ENCODE measurements at regions not wholly inside any gene's neighbourhood (a gene's known extent, or its start where the extent isn't known, plus 50 kb on each side); places are given as distances from the start of the nearest gene placed in this dataset.

DNA sequence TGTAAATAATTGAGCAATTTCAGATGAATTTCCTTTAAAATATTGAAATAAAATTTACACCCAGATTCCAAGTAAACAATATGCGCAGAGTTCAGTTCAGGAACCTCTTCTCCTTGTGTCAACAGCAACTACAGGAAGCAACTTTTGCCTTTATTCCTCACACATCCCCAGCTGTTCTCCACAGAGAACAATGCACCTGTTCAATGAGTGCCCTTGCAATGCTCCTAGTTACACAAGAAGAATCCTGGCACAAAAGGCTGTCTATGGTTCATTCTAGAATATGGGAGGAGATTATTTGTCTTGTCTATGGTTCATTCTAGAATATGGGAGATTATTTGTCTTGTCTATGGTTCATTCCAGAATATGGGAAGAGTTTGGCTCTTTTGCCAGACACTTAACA is 454.9 kb downstream of the BTBD3 start:
- H3K4me3 ChIP-seq (ENCODE audit: low read length in 2 of 2): no peak overlapping the region
- 88 to 97% methylated on average over 1 of the region's 1 CpG for WGBS, 2 donors
- H3K27ac ChIP-seq (ENCODE audit: low read depth in 1 of 2, low read length in 2 of 2): no peak overlapping the region
- DNase-seq (no peak), ATAC-seq (ENCODE audit: low FRiP score) (no peak)
- H3K9me3 ChIP-seq (ENCODE audit: control insufficient read depth, low read length): no peaks in the 10 kb centered on the region
- no peaks in the 10 kb centered on the region for H3K36me3 ChIP-seq (ENCODE audit: control insufficient read depth in 1 of 2, insufficient read depth in 2 of 2, low read length in 1 of 2)
- intact Hi-C loops (cut with DNase I): no loop called here
- H3K27me3 ChIP-seq (ENCODE audit: control insufficient read depth in 1 of 2, insufficient read depth in 2 of 2, low read length in 1 of 2): no peaks in the 10 kb centered on the region
- H3K4me1 ChIP-seq (ENCODE audit: control insufficient read depth in 1 of 2, insufficient read depth in 2 of 2, low read length in 2 of 2): no peaks in the 10 kb centered on the region

DNA sequence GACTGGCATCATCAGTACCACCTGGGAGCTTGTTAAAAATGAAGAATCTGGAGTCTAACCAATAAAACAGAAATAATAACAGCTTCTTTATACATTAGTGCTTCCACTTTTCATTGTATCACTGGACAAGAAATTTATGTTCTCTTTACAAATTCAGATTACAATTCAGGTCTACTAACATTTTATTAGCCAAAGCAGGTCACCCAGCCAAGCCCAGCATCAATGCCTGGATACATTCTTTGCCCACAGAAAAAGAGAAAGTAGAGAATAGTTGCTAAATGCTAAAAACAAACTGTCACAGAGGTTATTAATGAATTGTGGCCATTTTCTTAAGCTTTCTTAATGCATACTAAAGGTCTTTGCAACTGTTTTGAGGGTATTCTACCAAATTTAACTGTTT is 458.3 kb downstream of the BTBD3 start:
- no peaks in the 10 kb centered on the region for H3K36me3 ChIP-seq (ENCODE audit: control insufficient read depth in 1 of 2, insufficient read depth in 2 of 2, low read length in 1 of 2)
- H3K27me3 ChIP-seq (ENCODE audit: control insufficient read depth in 1 of 2, insufficient read depth in 2 of 2, low read length in 1 of 2): no peaks in the 10 kb centered on the region
- H3K27ac ChIP-seq (ENCODE audit: low read depth in 1 of 2, low read length in 2 of 2): no peak overlapping the region
- no peak for DNase-seq
- intact Hi-C loops (cut with DNase I): no loop called here
- H3K4me3 ChIP-seq (ENCODE audit: low read length in 2 of 2): no peak overlapping the region
- no peaks in the 10 kb centered on the region for H3K9me3 ChIP-seq (ENCODE audit: control insufficient read depth, low read length)
- ATAC-seq (ENCODE audit: low FRiP score): no peak
- no peaks in the 10 kb centered on the region for H3K4me1 ChIP-seq (ENCODE audit: control insufficient read depth in 1 of 2, insufficient read depth in 2 of 2, low read length in 2 of 2)

DNA sequence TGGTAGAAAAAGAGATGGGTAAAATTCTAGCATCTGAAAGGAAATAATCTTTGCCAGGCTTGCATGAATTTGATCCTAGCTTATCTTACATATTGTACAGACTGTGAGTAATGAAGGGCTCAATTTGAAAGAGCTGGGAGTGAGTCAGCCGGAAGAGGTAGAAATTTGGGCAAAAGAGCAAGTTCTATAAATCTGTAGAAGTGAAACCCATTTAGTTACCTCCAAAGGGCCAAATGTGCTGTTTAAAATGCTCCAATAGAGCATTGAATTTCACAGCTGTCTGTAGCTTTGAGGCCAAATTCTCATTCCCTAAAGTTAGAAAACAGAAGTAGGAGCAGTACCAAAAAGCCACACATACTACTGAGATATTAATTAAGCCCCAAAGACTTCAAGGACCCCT is 466.1 kb downstream of the BTBD3 start:
- no peaks in the 10 kb centered on the region for H3K27me3 ChIP-seq (ENCODE audit: control insufficient read depth in 1 of 2, insufficient read depth in 2 of 2, low read length in 1 of 2)
- H3K36me3 ChIP-seq (ENCODE audit: control insufficient read depth in 1 of 2, insufficient read depth in 2 of 2, low read length in 1 of 2): no peaks in the 10 kb centered on the region
- H3K27ac ChIP-seq (ENCODE audit: low read depth in 1 of 2, low read length in 2 of 2): no peak overlapping the region
- DNase-seq: no peak
- intact Hi-C loops (cut with DNase I): no loop called here
- H3K4me1 ChIP-seq (ENCODE audit: control insufficient read depth in 1 of 2, insufficient read depth in 2 of 2, low read length in 2 of 2): no peaks in the 10 kb centered on the region
- H3K4me3 ChIP-seq (ENCODE audit: low read length in 2 of 2): no peak overlapping the region
- no peak for ATAC-seq (ENCODE audit: low FRiP score)
- 38 to 47% methylated on average over 1 of the region's 1 CpG for WGBS, 2 donors
- H3K9me3 ChIP-seq (ENCODE audit: control insufficient read depth, low read length): no peaks in the 10 kb centered on the region

DNA sequence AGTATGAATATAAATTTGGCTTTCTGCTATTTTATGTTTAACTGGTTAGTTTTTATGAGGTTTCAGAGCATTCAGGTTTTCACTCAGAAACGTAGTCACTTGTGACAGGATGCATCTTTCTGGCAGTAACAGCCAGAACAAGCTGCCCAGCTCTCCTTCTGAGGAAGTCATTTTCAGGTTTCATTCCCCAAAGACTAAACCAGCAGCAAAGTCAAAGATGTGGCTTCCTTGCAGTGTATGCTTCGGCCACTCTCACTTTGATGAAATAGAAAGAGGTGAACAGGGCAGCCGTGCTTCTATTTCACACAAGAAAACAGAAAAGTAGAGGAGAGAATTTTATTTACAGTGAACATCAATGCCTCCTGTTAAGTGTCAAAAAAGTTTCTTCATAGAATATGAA is 469.1 kb downstream of the BTBD3 start:
- H3K9me3 ChIP-seq (ENCODE audit: control insufficient read depth, low read length): no peaks in the 10 kb centered on the region
- H3K36me3 ChIP-seq (ENCODE audit: control insufficient read depth in 1 of 2, insufficient read depth in 2 of 2, low read length in 1 of 2): no peaks in the 10 kb centered on the region
- WGBS, 2 donors: 71 to 78% methylated on average over 3 of the region's 3 CpGs
- no peak for DNase-seq
- intact Hi-C loops (cut with DNase I): no loop called here
- H3K27ac ChIP-seq (ENCODE audit: low read depth in 1 of 2, low read length in 2 of 2): no peak overlapping the region
- H3K4me1 ChIP-seq (ENCODE audit: control insufficient read depth in 1 of 2, insufficient read depth in 2 of 2, low read length in 2 of 2): no peaks in the 10 kb centered on the region
- no peak for ATAC-seq (ENCODE audit: low FRiP score)
- no peak overlapping the region for H3K4me3 ChIP-seq (ENCODE audit: low read length in 2 of 2)
- H3K27me3 ChIP-seq (ENCODE audit: control insufficient read depth in 1 of 2, insufficient read depth in 2 of 2, low read length in 1 of 2): no peaks in the 10 kb centered on the region

DNA sequence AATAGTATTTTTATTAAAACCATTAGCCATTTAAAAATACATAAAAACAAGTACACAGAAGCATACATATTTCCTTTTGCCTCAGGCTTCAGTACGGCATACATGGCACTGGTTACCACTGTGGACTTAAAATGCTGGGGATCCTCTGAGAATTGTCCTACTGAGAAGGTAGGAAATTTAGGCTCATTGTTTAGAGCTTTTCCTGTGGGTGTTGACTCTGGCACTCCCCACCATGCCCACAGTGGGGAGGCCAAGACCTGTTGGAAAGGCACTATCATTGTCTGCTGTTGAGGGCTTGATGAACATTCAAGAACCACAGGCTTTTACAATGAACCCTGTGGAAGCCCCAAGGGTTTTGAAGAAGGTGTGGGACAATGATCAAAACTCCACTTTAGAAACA is 473.4 kb downstream of the BTBD3 start:
- 77 to 86% methylated on average over 1 of the region's 1 CpG for WGBS, 2 donors
- intact Hi-C loops (cut with DNase I): no loop called here
- H3K4me3 ChIP-seq (ENCODE audit: low read length in 2 of 2): no peak overlapping the region
- H3K4me1 ChIP-seq (ENCODE audit: control insufficient read depth in 1 of 2, insufficient read depth in 2 of 2, low read length in 2 of 2): no peaks in the 10 kb centered on the region
- H3K27ac ChIP-seq (ENCODE audit: low read depth in 1 of 2, low read length in 2 of 2): no peak overlapping the region
- ATAC-seq (ENCODE audit: low FRiP score): no peak
- H3K9me3 ChIP-seq (ENCODE audit: control insufficient read depth, low read length): peaks cover 1% of the 10 kb centered on the region
- no peaks in the 10 kb centered on the region for H3K36me3 ChIP-seq (ENCODE audit: control insufficient read depth in 1 of 2, insufficient read depth in 2 of 2, low read length in 1 of 2)
- DNase-seq: no peak
- H3K27me3 ChIP-seq (ENCODE audit: control insufficient read depth in 1 of 2, insufficient read depth in 2 of 2, low read length in 1 of 2): no peaks in the 10 kb centered on the region

DNA sequence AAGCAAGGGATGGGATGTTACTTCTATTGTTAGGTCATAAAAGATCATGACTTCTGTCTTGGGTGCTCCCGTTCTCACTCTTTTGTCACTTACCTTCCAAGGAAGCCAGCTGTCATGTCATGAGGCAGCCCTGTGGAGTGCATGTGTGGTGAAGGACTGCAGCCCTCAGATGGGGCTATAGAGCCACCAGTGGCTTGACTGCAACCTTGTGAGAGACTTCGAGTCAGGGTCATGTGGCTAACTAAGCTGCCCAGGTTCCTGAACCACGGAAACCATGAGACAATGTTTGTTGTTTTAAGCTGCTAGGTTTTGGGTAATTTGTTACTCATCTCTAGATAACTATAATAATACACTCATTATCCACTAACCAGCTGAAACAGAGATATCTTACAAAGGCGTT is 477.1 kb downstream of the BTBD3 start:
- WGBS, 2 donors: 69% methylated on average over 4 of the region's 4 CpGs
- intact Hi-C loops (cut with DNase I): no loop called here
- no peak for ATAC-seq (ENCODE audit: low FRiP score)

DNA sequence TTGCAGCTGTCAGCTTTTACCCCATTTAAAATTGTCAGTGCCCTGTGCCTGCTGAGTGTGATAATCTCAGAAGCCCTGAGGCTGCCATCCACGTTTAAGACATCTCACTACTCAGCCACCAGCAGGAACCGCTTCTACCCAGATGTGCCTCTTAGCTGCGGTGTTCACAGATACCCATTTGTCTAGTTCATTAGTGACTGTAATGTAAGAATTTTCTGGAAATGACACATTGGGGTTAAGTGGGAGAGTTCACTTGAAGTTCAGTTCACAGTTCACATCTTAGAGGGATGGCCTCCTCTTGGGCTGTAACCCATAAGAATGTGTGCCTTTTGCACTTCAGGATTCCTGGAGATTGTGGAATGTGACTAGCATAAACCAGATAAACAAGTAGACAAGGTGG is 477.7 kb downstream of the BTBD3 start:
- WGBS, 2 donors: 37 to 48% methylated on average over 3 of the region's 3 CpGs

More for the DNA sequence above, 477.1 kb downstream of the BTBD3 start:
- Histone ChIP-seq H3K36me3 (ENCODE audit: control insufficient read depth in 1 of 2, insufficient read depth in 2 of 2, low read length in 1 of 2) (no peaks in the 10 kb centered on the region), H3K4me1 (ENCODE audit: control insufficient read depth in 1 of 2, insufficient read depth in 2 of 2, low read length in 2 of 2) (no peaks in the 10 kb centered on the region), H3K4me3 (ENCODE audit: low read length in 2 of 2) (no peak overlapping the region), H3K27ac (ENCODE audit: low read depth in 1 of 2, low read length in 2 of 2) (no peak overlapping the region), H3K9me3 (ENCODE audit: control insufficient read depth, low read length) (peaks cover 1% of the 10 kb centered on the region), H3K27me3 (ENCODE audit: control insufficient read depth in 1 of 2, insufficient read depth in 2 of 2, low read length in 1 of 2) (no peaks in the 10 kb centered on the region)
- DNase-seq: no peak

DNA sequence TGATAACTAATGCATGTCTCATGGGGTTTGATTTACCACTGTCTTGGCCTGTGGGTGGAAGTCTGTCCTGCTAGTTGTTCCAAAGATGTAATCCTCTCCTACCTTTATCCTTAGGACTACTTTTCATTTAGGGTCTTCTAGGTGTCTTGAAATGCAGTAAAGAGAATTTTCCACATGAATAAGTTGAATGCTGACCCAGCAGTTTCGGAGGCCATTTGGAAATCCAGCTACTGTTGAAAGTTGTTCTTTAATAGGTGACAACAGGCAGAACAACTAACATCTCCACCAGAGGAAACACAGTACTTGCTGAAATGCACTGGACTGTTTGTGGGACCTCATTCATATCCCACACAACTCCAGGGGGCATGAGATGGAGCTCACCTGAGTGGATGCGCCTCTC is 478.1 kb downstream of the BTBD3 start:
- H3K4me1 ChIP-seq (ENCODE audit: control insufficient read depth in 1 of 2, insufficient read depth in 2 of 2, low read length in 2 of 2): no peaks in the 10 kb centered on the region
- 84 to 90% methylated on average over 2 of the region's 2 CpGs for WGBS, 2 donors
- no peaks in the 10 kb centered on the region for H3K27me3 ChIP-seq (ENCODE audit: control insufficient read depth in 1 of 2, insufficient read depth in 2 of 2, low read length in 1 of 2)
- ATAC-seq (ENCODE audit: low FRiP score) (no peak), DNase-seq (no peak)
- intact Hi-C loops (cut with DNase I): no loop called here
- H3K4me3 ChIP-seq (ENCODE audit: low read length in 2 of 2): no peak overlapping the region
- H3K27ac ChIP-seq (ENCODE audit: low read depth in 1 of 2, low read length in 2 of 2): no peak overlapping the region
- peaks cover 1% of the 10 kb centered on the region for H3K9me3 ChIP-seq (ENCODE audit: control insufficient read depth, low read length)
- no peaks in the 10 kb centered on the region for H3K36me3 ChIP-seq (ENCODE audit: control insufficient read depth in 1 of 2, insufficient read depth in 2 of 2, low read length in 1 of 2)

More for the DNA sequence above, 477.7 kb downstream of the BTBD3 start:
- no peaks in the 10 kb centered on the region for H3K4me1 ChIP-seq (ENCODE audit: control insufficient read depth in 1 of 2, insufficient read depth in 2 of 2, low read length in 2 of 2)
- DNase-seq (no peak), ATAC-seq (ENCODE audit: low FRiP score) (no peak)
- H3K27me3 ChIP-seq (ENCODE audit: control insufficient read depth in 1 of 2, insufficient read depth in 2 of 2, low read length in 1 of 2): no peaks in the 10 kb centered on the region
- intact Hi-C loops (cut with DNase I): no loop called here
- no peak overlapping the region for H3K4me3 ChIP-seq (ENCODE audit: low read length in 2 of 2)
- H3K36me3 ChIP-seq (ENCODE audit: control insufficient read depth in 1 of 2, insufficient read depth in 2 of 2, low read length in 1 of 2): no peaks in the 10 kb centered on the region
- H3K9me3 ChIP-seq (ENCODE audit: control insufficient read depth, low read length): peaks cover 1% of the 10 kb centered on the region
- H3K27ac ChIP-seq (ENCODE audit: low read depth in 1 of 2, low read length in 2 of 2): no peak overlapping the region

DNA sequence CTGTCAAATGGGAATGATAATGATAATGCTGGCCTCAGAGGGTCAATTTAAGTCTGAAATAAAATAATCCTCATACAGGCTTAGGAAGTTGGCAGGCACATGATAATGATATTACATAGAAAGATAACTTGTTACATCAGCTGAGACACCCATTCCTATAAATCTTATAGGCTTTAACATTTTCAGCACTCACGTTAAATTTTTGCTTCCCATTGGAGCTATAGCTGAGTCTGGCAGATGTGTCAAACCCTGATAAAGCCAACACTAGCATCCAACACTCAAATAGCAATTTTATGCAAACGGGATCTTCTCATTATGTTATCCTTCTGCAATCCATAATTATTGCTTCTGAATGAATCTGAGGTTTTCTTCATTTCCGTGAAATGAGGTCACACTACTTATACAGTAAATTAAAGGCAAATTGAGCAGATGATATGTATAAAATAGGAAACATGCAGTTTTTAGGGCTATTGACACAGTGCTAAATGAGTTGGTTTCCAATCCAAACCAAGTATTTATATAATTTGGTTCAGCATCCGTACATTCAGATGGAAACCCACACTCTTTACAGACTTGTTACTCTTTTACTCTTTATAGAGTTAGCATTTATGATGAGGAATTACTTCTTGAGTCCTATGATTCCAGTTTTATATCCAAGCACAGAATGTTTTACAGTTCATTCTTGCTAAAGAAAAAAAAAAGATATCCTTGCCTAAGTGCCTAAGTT is 481.6 kb downstream of the BTBD3 start:
- ATAC-seq (ENCODE audit: low FRiP score) (no peak), DNase-seq (no peak)
- no peaks in the 10 kb centered on the region for H3K36me3 ChIP-seq (ENCODE audit: control insufficient read depth in 1 of 2, insufficient read depth in 2 of 2, low read length in 1 of 2)
- 68 to 75% methylated on average over 4 of the region's 4 CpGs for WGBS, 2 donors
- H3K4me1 ChIP-seq (ENCODE audit: control insufficient read depth in 1 of 2, insufficient read depth in 2 of 2, low read length in 2 of 2): no peaks in the 10 kb centered on the region
- peaks cover 4% of the 10 kb centered on the region for H3K9me3 ChIP-seq (ENCODE audit: control insufficient read depth, low read length)
- H3K27ac ChIP-seq (ENCODE audit: low read depth in 1 of 2, low read length in 2 of 2): no peak overlapping the region
- intact Hi-C loops (cut with DNase I): no loop called here
- H3K27me3 ChIP-seq (ENCODE audit: control insufficient read depth in 1 of 2, insufficient read depth in 2 of 2, low read length in 1 of 2): no peaks in the 10 kb centered on the region
- H3K4me3 ChIP-seq (ENCODE audit: low read length in 2 of 2): no peak overlapping the region

Measured in aorta (tissue), 5 donors.